K562 (cell line): ENCODE measurements at regions not wholly inside any gene's neighbourhood (a gene's known extent, or its start where the extent isn't known, plus 50 kb on each side); places are given as distances from the start of the nearest gene placed in this dataset.

ENCODE experiments used
- ASH1L ChIP-seq: fragments of 450-650 bp; IDR thresholded peaks from 2 replicates; pipeline ENCODE4 v1.6.1; 2018; ENCODE audit warnings: borderline replicate concordance, mild to moderate bottlenecking, low read depth; ENCODE audit not compliant: partially characterized antibody
- CCAR2 ChIP-seq: fragments of 200-400 bp; formaldehyde crosslinking; IDR thresholded peaks from 2 replicates; pipeline ENCODE4 v1.6.1; 2017; ENCODE audit warnings: mild to moderate bottlenecking, low read depth, low read length
- CHD7 ChIP-seq: fragments of 200-600 bp; sonication (generic); IDR thresholded peaks from one replicate; pipeline ENCODE4 v1.6.1; 2012; ENCODE audit warnings: mild to moderate bottlenecking, low read depth, low read length, inconsistent platforms
- EP300 ChIP-seq: IDR thresholded peaks from 2 replicates; pipeline ENCODE4 v1.6.1; 2012; ENCODE audit warnings: low read length, improper control_type of control experiment
- POLR3G ChIP-seq: IDR thresholded peaks from 2 replicates; pipeline ENCODE4 v1.6.1; 2011; ENCODE audit not compliant: insufficient read length, insufficient replicate concordance; ENCODE audit errors: extremely low read depth
- RB1 ChIP-seq: fragments of 450-650 bp; IDR thresholded peaks from 2 replicates; pipeline ENCODE4 v1.6.1; 2017; ENCODE audit warnings: low read depth, mild to moderate bottlenecking
- TARDBP ChIP-seq: fragments of 450-650 bp; IDR thresholded peaks from 2 replicates; pipeline ENCODE4 v1.6.1; 2016
- WHSC1 ChIP-seq: IDR thresholded peaks from one replicate; pipeline ENCODE4 v1.6.1; 2012; ENCODE audit warnings: low read length, control low read depth, inconsistent platforms
- ZNF134 ChIP-seq: fragments of 250-450 bp; sonication (Bioruptor Pico); conservative IDR thresholded peaks from 2 replicates; pipeline ENCODE4 v1.4.0; 2020
- ZNF395 ChIP-seq: fragments of 200-800 bp; sonication (Bioruptor generic); IDR thresholded peaks from 2 replicates; pipeline ENCODE4 v1.6.1; 2017; ENCODE audit warnings: missing genetic modification characterization, missing compliant biosample characterization
- ZNF764 ChIP-seq: fragments of 250-450 bp; sonication (Bioruptor Pico); IDR thresholded peaks from 2 replicates; pipeline ENCODE4 v1.4.0; 2020; ENCODE audit warnings: low read depth, mild to moderate bottlenecking, moderate library complexity

- TF ChIP-seq CHD7 = no peak
- TF ChIP-seq ASH1L = no peak
- no peak for TF ChIP-seq EP300
- no peak for TF ChIP-seq POLR3G
- no peak for TF ChIP-seq WHSC1
- TF ChIP-seq ZNF134 = no peak
- TF ChIP-seq TARDBP = no peak
- no peak for TF ChIP-seq ZNF764
- TF ChIP-seq ZNF395 (CRISPR knock-in tag) = no peak
- TF ChIP-seq CCAR2 = no peak
- no peak for TF ChIP-seq RB1
Observed at GRCh38 chr2:180743401-180743800, 237.0 kb upstream of the UBE2E3 start (continued).
